ENCODE measurements at regions not wholly inside any gene's neighbourhood (a gene's known extent, or its start where the extent isn't known, plus 50 kb on each side); places are given as distances from the start of the nearest gene placed in this dataset.
"Not testable (repeated sequence)": the region's sequence is repeated elsewhere in the genome, so short reads cannot be mapped to it uniquely, and the experiment has no call there.

GRCh38 chr4:189630913-189631567 lies 309.6 kb upstream of the FRG1 start:
- not testable (repeated sequence) for TF ChIP-seq REST (tag by site-specific recombination; IDR thresholded peaks at IDR 0.05); CTCF (tag by site-specific recombination; IDR thresholded peaks at IDR 0.05); ZNF76 (tag by site-specific recombination; IDR thresholded peaks at IDR 0.05; ENCODE audit: borderline replicate concordance, low read depth); ZNF610 (tag by site-specific recombination; IDR thresholded peaks at IDR 0.05; ENCODE audit: borderline replicate concordance); ZNF530 (tag by site-specific recombination; IDR thresholded peaks at IDR 0.05; ENCODE audit: low read depth); ZNF24 (tag by site-specific recombination; IDR thresholded peaks at IDR 0.05); ZNF23 (tag by site-specific recombination; IDR thresholded peaks at IDR 0.05; ENCODE audit: borderline replicate concordance); ZBTB8A (tag by site-specific recombination; IDR thresholded peaks at IDR 0.05); ATF2 (tag by site-specific recombination; IDR thresholded peaks at IDR 0.05; ENCODE audit: low read depth); ELK4 (IDR thresholded peaks at IDR 0.05; ENCODE audit: borderline replicate concordance, low read depth, low read length); KLF9 (tag by site-specific recombination; IDR thresholded peaks at IDR 0.05; ENCODE audit: low read depth); TSHZ1 (tag by site-specific recombination; IDR thresholded peaks at IDR 0.05; ENCODE audit: borderline replicate concordance)
